Spinal cord (tissue), 9 donors: ENCODE measurements at regions not wholly inside any gene's neighbourhood (a gene's known extent, or its start where the extent isn't known, plus 50 kb on each side); places are given as distances from the start of the nearest gene placed in this dataset.
"Not testable (repeated sequence)": the region's sequence is repeated elsewhere in the genome, so short reads cannot be mapped to it uniquely, and the experiment has no call there.

ENCODE experiments used
- DNase-seq, 6 donors: peaks; one replicate each; pipeline versions ENCODE4 v3.0.0 to v3.0.0-alpha.2; 2013 to 2015; ENCODE audit warnings: low spot score in 6 of 6, low read depth in 4 of 6
- H3K27ac ChIP-seq: one replicate; pipeline ENCODE4 v1.5.1; 2013; ENCODE audit warnings: low read depth, low read length, control low read depth
- H3K27me3 ChIP-seq: one replicate; pipeline ENCODE4 v1.6.1; 2013; ENCODE audit warnings: low read length; ENCODE audit not compliant: control insufficient read depth, insufficient read depth
- H3K36me3 ChIP-seq: one replicate; pipeline ENCODE4 v1.6.1; 2013; ENCODE audit warnings: low read length; ENCODE audit not compliant: control insufficient read depth, insufficient read depth
- H3K4me1 ChIP-seq: one replicate; pipeline ENCODE4 v1.6.1; 2013; ENCODE audit warnings: low read length; ENCODE audit not compliant: control insufficient read depth, insufficient read depth
- H3K4me3 ChIP-seq: one replicate; pipeline ENCODE4 v1.5.1; 2013; ENCODE audit warnings: low read depth, low read length, control low read depth
- H3K9me3 ChIP-seq: one replicate; pipeline ENCODE4 v1.6.1; 2013; ENCODE audit warnings: low read length; ENCODE audit not compliant: control insufficient read depth, insufficient read depth
- WGBS: methylation state at CpG from one replicate; pipeline ENCODE4 v1.1.5; 2013; ENCODE audit warnings: missing lambda C conversion rate; ENCODE audit not compliant: insufficient coverage; 5-methylcytosine and 5-hydroxymethylcytosine counted together
- donor health status: healthy.

GRCh38 chr4:52207146-52207545, 156.0 kb downstream of the SPATA18 start:
- not testable (repeated sequence) for H3K27me3 ChIP-seq, H3K9me3 ChIP-seq, DNase-seq, H3K4me1 ChIP-seq, H3K4me3 ChIP-seq, H3K36me3 ChIP-seq, H3K27ac ChIP-seq
- WGBS = 72% methylated on average over 4 of the region's 4 CpGs

- no peaks in the 10 kb centered on the region for H3K4me1 ChIP-seq
- 92% methylated on average over 2 of the region's 3 CpGs for WGBS
- no peak overlapping the region for H3K4me3 ChIP-seq
- H3K9me3 ChIP-seq = peaks cover 2% of the 10 kb centered on the region
- H3K27ac ChIP-seq = no peak overlapping the region
- DNase-seq = no peak
- H3K36me3 ChIP-seq = no peaks in the 10 kb centered on the region
- H3K27me3 ChIP-seq = no peaks in the 10 kb centered on the region
Measured at GRCh38 chr4:52212702-52213101, 161.6 kb downstream of the SPATA18 start.

DNA sequence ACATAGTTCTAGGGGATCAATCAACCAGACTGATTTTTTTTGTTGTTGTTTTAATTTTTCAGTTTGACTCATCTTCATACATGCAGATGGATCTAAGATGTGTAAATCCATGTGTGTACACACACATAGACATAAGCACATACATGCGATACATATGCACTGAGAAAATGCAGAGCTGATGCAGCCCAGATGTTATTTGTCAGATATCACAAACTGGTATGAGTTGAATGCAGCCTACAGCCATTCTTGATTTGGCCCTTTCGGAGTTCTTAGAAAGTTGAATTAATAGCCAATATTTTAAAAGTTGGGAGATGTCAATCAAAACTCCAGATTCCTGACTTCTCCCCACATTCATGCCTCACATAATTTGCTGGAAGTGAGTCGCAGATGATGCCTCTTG, 180.4 kb downstream of the SPATA18 start:
- DNase-seq = no peak
- Histone ChIP-seq H3K9me3 (no peaks in the 10 kb centered on the region), H3K4me3 (no peak overlapping the region), H3K27me3 (no peaks in the 10 kb centered on the region), H3K4me1 (no peaks in the 10 kb centered on the region), H3K27ac (no peak overlapping the region), H3K36me3 (no peaks in the 10 kb centered on the region)
- 0% methylated on average over 1 of the region's 3 CpGs for WGBS

DNA sequence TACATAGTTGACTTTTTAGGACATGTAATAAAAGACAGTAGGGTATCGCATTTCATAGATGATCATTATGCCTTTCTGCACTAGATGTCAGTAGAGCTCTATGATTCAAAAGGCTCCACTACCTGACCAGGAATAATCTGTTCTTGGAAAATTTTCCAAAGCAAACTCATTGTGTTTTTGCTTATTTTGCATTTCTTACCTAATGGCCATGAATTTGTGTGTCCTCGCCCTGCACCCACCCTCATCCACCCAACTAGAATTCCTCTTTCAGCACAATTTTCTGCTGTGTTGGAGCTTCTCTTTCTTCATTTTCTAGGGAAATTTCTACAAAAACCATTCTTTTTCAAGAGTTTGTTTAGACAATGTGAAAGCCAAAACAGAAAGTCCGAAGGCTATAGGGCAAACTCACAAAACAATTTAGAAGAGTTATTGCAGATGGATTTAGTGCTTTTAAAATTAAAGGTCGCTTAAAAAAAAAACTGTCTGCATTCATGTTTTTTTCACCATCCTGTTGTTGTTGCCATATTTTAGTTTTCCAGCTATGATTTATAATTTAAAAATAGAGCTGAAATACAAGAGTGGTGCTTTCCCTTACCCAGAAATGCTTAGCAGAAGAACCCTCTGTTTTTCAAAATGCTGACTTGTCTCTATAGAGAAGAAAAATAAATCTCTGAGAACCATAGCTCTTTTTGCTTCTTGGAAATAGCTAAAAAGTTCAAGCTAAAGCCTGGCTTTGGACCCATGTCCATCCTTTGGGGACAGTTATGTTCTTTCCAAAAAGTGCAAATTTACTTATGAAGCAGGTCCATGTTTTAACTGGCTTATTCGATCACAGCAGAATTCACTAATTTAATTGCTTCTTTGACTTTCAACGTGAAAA, 183.7 kb downstream of the SPATA18 start:
- peak in 4 of 6 donors; percentile 45 to 91 (median 66) for DNase-seq
- no peak overlapping the region for H3K4me3 ChIP-seq
- peak overlapping the region; percentile 36 for H3K27ac ChIP-seq
- H3K27me3 ChIP-seq = no peaks in the 10 kb centered on the region
- H3K4me1 ChIP-seq = no peaks in the 10 kb centered on the region
- no peaks in the 10 kb centered on the region for H3K9me3 ChIP-seq
- WGBS = no CpG with 5 or more reads among the region's 6 CpGs
- no peaks in the 10 kb centered on the region for H3K36me3 ChIP-seq

DNA sequence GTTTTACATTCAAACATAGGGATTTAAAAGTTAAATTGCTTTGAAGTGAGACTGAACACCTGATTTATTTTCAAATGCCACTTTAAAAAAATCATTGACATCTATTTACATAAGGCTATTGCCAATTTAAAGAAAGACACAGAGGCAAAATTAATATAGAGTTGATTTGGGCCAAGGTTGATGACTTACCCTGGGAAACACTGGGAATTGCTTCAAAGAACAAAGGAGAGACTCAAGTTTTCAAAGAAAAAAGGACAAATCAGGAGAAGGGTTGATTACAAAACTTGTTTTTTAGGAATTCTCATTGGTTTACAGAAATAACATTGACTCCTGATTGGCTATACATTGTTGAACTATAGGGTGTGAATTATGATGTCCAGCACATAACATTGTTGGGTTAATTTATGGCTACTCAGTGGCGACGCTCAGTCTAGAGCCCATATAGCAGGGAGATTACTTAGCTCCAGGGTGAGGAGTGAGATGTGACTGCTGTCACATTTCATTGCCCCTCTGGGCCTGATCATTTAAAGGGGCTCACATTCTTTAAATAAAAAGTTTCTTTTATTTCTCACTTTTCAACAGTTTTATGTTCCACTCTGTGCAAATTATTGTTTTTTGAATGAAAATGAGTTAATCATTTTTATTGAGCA, 184.6 kb downstream of the SPATA18 start:
- no CpG with 5 or more reads among the region's 2 CpGs for WGBS
- Histone ChIP-seq H3K4me3 (no peak overlapping the region), H3K4me1 (no peaks in the 10 kb centered on the region), H3K27me3 (no peaks in the 10 kb centered on the region), H3K9me3 (no peaks in the 10 kb centered on the region), H3K27ac (no peak overlapping the region), H3K36me3 (no peaks in the 10 kb centered on the region)
- no peak for DNase-seq

DNA sequence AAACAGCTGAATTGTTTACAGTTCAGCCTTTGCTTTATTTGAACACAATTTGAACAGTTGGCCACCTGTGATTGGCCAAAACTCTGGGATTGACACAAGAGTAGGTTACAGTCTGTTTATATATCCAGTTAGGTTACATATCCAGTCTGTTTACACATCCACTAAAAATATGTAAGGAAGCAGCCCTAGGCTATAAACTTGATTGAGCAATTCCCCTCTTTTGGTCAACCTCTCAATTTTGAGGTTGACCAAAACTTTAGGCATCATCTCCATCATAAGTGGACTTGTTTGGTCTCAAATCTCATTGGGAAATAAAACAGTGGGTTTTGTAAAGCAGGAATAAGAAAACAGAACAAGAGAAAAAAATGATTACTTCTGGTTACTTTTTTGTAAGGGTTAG, 190.8 kb downstream of the SPATA18 start:
- H3K4me1 ChIP-seq = no peaks in the 10 kb centered on the region
- no peak overlapping the region for H3K27ac ChIP-seq
- DNase-seq = no peak
- H3K27me3 ChIP-seq = no peaks in the 10 kb centered on the region
- H3K9me3 ChIP-seq = no peaks in the 10 kb centered on the region
- no peak overlapping the region for H3K4me3 ChIP-seq
- H3K36me3 ChIP-seq = no peaks in the 10 kb centered on the region

- Histone ChIP-seq H3K27me3 (no peaks in the 10 kb centered on the region), H3K36me3 (no peaks in the 10 kb centered on the region), H3K27ac (no peak overlapping the region), H3K9me3 (no peaks in the 10 kb centered on the region), H3K4me1 (no peaks in the 10 kb centered on the region), H3K4me3 (no peak overlapping the region)
- WGBS = 100% methylated on average over 1 of the region's 5 CpGs
- DNase-seq = no peak
Measured at GRCh38 chr4:52243367-52243766, 192.3 kb downstream of the SPATA18 start.

DNA sequence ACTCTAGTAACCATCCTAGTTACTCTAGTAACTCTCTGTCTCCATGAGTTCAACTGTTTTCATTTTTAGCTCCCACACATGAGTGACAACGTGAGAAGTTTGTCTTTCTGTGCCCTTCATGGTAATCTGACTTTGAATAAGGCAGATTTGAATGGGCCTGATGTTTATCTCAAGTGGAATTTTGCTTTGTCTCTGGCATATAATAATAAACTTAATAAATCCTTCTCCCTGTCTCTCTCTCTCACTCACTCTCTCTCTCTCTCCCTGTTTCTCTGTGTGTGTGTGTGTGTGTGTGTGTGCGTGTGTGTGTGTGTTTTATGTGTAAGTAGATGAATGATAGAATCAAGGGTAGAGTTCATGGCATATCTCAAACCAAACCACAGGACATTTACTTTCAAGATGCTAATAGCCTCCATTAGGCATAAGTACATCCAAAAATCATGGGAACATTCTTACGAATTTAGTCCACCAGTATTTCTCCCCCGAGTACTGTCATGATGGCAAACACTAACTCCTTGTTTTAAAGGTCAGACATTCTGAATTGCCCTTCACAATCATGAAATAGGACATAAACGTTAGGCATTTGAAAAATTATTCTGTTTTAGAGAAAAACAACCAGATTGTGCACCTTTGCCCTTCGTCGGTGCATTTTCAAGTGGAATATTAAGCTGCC, 193.1 kb downstream of the SPATA18 start:
- Histone ChIP-seq H3K27me3 (no peaks in the 10 kb centered on the region), H3K36me3 (no peaks in the 10 kb centered on the region), H3K4me3 (no peak overlapping the region), H3K9me3 (no peaks in the 10 kb centered on the region), H3K4me1 (no peaks in the 10 kb centered on the region), H3K27ac (no peak overlapping the region)
- WGBS = 60% methylated on average over 2 of the region's 7 CpGs
- DNase-seq = no peak

GRCh38 chr4:52244848-52245247, 193.7 kb downstream of the SPATA18 start:
- 0% methylated on average over 1 of the region's 3 CpGs for WGBS
- no peak overlapping the region for H3K27ac ChIP-seq
- no peaks in the 10 kb centered on the region for H3K9me3 ChIP-seq
- H3K36me3 ChIP-seq = no peaks in the 10 kb centered on the region
- no peaks in the 10 kb centered on the region for H3K4me1 ChIP-seq
- peak in 2 of 6 donors; percentile 86 to 88 for DNase-seq
- H3K4me3 ChIP-seq = no peak overlapping the region
- no peaks in the 10 kb centered on the region for H3K27me3 ChIP-seq
